Lower leg skin (tissue), 3 donors: ENCODE measurements at regions not wholly inside any gene's neighbourhood (a gene's known extent, or its start where the extent isn't known, plus 50 kb on each side); places are given as distances from the start of the nearest gene placed in this dataset.

Experiments
- POLR2A ChIP-seq, 2 donors: fragments of 450-650 bp; IDR thresholded peaks; one replicate each; pipeline ENCODE4 v1.6.1; 2016 to 2017; ENCODE audit warnings: antibody characterized with exemption in 2 of 2, mild to moderate bottlenecking in 1 of 2, moderate library complexity in 1 of 2
- TF ChIP-seq, protein P1 (sequence below), 3 donors: fragments of 450-650 bp; IDR thresholded peaks; one replicate each; pipeline ENCODE4 v1.5.1; 2016; ENCODE audit warnings: antibody characterized with exemption in 3 of 3, mild to moderate bottlenecking in 3 of 3, moderate library complexity in 2 of 3

DNA sequence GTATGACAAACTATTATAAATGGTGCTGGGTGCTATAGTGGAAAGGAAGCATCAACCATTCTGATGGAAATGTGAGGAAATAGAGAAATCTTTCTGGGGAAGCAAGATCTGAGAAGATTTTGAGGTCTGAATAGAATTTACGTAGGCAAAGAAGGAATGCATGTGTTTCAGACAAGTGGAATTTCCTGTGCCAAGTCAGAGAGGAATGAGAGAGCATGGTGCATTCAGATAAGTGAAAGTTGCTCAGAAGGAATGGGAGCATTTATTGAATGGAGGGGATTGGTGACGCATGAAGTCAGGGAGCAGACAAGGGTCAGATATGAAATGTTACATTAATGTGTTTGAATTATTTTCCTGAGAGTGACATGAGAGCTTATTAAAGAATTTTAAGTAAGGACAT is 725.5 kb downstream of the METTL15 start:
- TF ChIP-seq, protein P1, sequence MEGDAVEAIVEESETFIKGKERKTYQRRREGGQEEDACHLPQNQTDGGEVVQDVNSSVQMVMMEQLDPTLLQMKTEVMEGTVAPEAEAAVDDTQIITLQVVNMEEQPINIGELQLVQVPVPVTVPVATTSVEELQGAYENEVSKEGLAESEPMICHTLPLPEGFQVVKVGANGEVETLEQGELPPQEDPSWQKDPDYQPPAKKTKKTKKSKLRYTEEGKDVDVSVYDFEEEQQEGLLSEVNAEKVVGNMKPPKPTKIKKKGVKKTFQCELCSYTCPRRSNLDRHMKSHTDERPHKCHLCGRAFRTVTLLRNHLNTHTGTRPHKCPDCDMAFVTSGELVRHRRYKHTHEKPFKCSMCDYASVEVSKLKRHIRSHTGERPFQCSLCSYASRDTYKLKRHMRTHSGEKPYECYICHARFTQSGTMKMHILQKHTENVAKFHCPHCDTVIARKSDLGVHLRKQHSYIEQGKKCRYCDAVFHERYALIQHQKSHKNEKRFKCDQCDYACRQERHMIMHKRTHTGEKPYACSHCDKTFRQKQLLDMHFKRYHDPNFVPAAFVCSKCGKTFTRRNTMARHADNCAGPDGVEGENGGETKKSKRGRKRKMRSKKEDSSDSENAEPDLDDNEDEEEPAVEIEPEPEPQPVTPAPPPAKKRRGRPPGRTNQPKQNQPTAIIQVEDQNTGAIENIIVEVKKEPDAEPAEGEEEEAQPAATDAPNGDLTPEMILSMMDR (IDR thresholded peaks at IDR 0.05) = no peak
- TF ChIP-seq POLR2A (IDR thresholded peaks at IDR 0.05) = no peak
